H9 (cell line): ENCODE measurements at regions not wholly inside any gene's neighbourhood (a gene's known extent, or its start where the extent isn't known, plus 50 kb on each side); places are given as distances from the start of the nearest gene placed in this dataset.

Experiments
- DNase-seq: peaks from one replicate; pipeline ENCODE4 v3.0.0-alpha.2; 2017
- H2AFZ ChIP-seq: one replicate; pipeline ENCODE4 v1.6.1; 2013; ENCODE audit warnings: mild to moderate bottlenecking, low read length, control low read depth, moderate library complexity
- H2AK5ac ChIP-seq: 2 replicates; pipeline ENCODE4 v1.6.1; 2013; ENCODE audit warnings: low read length, control low read depth, mixed read lengths; ENCODE audit not compliant: insufficient read length
- H2BK120ac ChIP-seq: one replicate; pipeline ENCODE4 v1.6.1; 2013; ENCODE audit warnings: low read depth, mild to moderate bottlenecking, low read length, control low read depth, inconsistent platforms; ENCODE audit not compliant: poor library complexity, severe bottlenecking
- H2BK12ac ChIP-seq: 2 replicates; pipeline ENCODE4 v1.6.1; 2013; ENCODE audit warnings: low read length, control low read depth, mixed read lengths, low read depth; ENCODE audit not compliant: insufficient read length
- H2BK15ac ChIP-seq: 2 replicates; pipeline ENCODE4 v1.6.1; 2013; ENCODE audit warnings: low read depth, low read length, control low read depth
- H2BK20ac ChIP-seq: one replicate; pipeline ENCODE4 v1.6.1; 2013; ENCODE audit warnings: low read depth, mild to moderate bottlenecking, low read length, control low read depth, inconsistent platforms; ENCODE audit not compliant: poor library complexity, severe bottlenecking
- H2BK5ac ChIP-seq: 2 replicates; pipeline ENCODE4 v1.6.1; 2013; ENCODE audit warnings: low read length, control low read depth, mixed read lengths; ENCODE audit not compliant: insufficient read length
- H3K14ac ChIP-seq: 2 replicates; pipeline ENCODE4 v1.6.1; 2013; ENCODE audit warnings: low read length, control low read depth; ENCODE audit not compliant: insufficient read depth
- H3K18ac ChIP-seq: 2 replicates; pipeline ENCODE4 v1.6.1; 2013; ENCODE audit warnings: low read depth, mild to moderate bottlenecking, mixed read lengths, low read length, control low read depth; ENCODE audit not compliant: insufficient read length
- H3K23ac ChIP-seq: 2 replicates; pipeline ENCODE4 v1.6.1; 2013; ENCODE audit warnings: low read length, control low read depth, mixed read lengths, low read depth; ENCODE audit not compliant: insufficient read length
- H3K23me2 ChIP-seq: 2 replicates; pipeline ENCODE4 v1.6.1; 2013; ENCODE audit warnings: low read depth, mild to moderate bottlenecking, mixed read lengths, low read length, control low read depth; ENCODE audit not compliant: insufficient read length, poor library complexity, severe bottlenecking
- H3K27ac ChIP-seq: 2 replicates; pipeline ENCODE4 v1.5.1; 2013; ENCODE audit warnings: low read length, control low read depth, mixed read lengths, low read depth; ENCODE audit not compliant: insufficient read length
- H3K27me3 ChIP-seq: 2 replicates; pipeline ENCODE4 v1.6.1; 2013; ENCODE audit warnings: low read length, control low read depth, inconsistent platforms; ENCODE audit not compliant: insufficient read depth
- H3K4ac ChIP-seq: 2 replicates; pipeline ENCODE4 v1.6.1; 2013; ENCODE audit warnings: low read depth, mild to moderate bottlenecking, control low read depth, inconsistent platforms, low read length, moderate library complexity
- H3K4me1 ChIP-seq: 2 replicates; pipeline ENCODE4 v1.6.1; 2013; ENCODE audit warnings: low read length, control low read depth, inconsistent platforms; ENCODE audit not compliant: insufficient read depth
- H3K4me2 ChIP-seq: 2 replicates; pipeline ENCODE4 v1.6.1; 2013; ENCODE audit warnings: low read length, control low read depth, mixed read lengths; ENCODE audit not compliant: insufficient read length, insufficient read depth
- H3K56ac ChIP-seq: 2 replicates; pipeline ENCODE4 v1.6.1; 2013; ENCODE audit warnings: low read depth, mild to moderate bottlenecking, mixed read lengths, low read length, control low read depth; ENCODE audit not compliant: insufficient read length
- H3K79me1 ChIP-seq: 2 replicates; pipeline ENCODE4 v1.6.1; 2013; ENCODE audit warnings: low read depth, mild to moderate bottlenecking, moderate library complexity, low read length, control low read depth, inconsistent platforms; ENCODE audit not compliant: insufficient read depth, poor library complexity, severe bottlenecking
- H3K79me2 ChIP-seq: 2 replicates; pipeline ENCODE4 v1.6.1; 2013; ENCODE audit warnings: low read length, control low read depth, inconsistent platforms; ENCODE audit not compliant: insufficient read depth
- H3K9ac ChIP-seq: 2 replicates; pipeline ENCODE4 v1.6.1; 2013; ENCODE audit warnings: low read length, control low read depth, mixed read lengths; ENCODE audit not compliant: insufficient read length; ENCODE audit errors: extremely low read depth
- H3K9me3 ChIP-seq: one replicate; pipeline ENCODE4 v1.6.1; 2013; ENCODE audit warnings: low read depth, low read length, inconsistent platforms; ENCODE audit not compliant: control insufficient read depth
- H3T11ph ChIP-seq: one replicate; pipeline ENCODE4 v1.6.1; 2013; ENCODE audit warnings: mild to moderate bottlenecking, low read length, control low read depth, inconsistent platforms
- H4K20me1 ChIP-seq: one replicate; pipeline ENCODE4 v1.6.1; 2013; ENCODE audit not compliant: control insufficient read depth, insufficient read length, insufficient read depth
- H4K5ac ChIP-seq: 2 replicates; pipeline ENCODE4 v1.6.1; 2013; ENCODE audit warnings: low read depth, mild to moderate bottlenecking, mixed read lengths, low read length, control low read depth; ENCODE audit not compliant: insufficient read length
- H4K8ac ChIP-seq: replicated peaks from 2 replicates; pipeline ENCODE4 v1.6.1; 2013; ENCODE audit warnings: low read length, control low read depth, mixed read lengths, low read depth; ENCODE audit not compliant: insufficient read length
- H4K91ac ChIP-seq: 2 replicates; pipeline ENCODE4 v1.6.1; 2013; ENCODE audit warnings: low read depth, mild to moderate bottlenecking, moderate library complexity, mixed read lengths, low read length, control low read depth; ENCODE audit not compliant: insufficient read length
- H3K27ac Mint-ChIP-seq, 3 experiments: 2 replicates in 2 of 3; 3 replicates in 1 of 3; pipeline ENCODE4 v1.8.0; 2020 to 2021; ENCODE audit warnings: mixed read lengths in 3 of 3, mild to moderate bottlenecking in 1 of 3, moderate library complexity in 1 of 3
- H3K27me3 Mint-ChIP-seq: 2 replicates; pipeline ENCODE4 v1.8.0; 2021; ENCODE audit warnings: low read depth, mild to moderate bottlenecking, moderate library complexity, mixed read lengths
- H3K36me3 Mint-ChIP-seq, 3 experiments: 2 replicates in 2 of 3; 3 replicates in 1 of 3; pipeline ENCODE4 v1.8.0; 2020 to 2021; ENCODE audit warnings: low read depth in 3 of 3, mixed read lengths in 3 of 3; ENCODE audit not compliant: insufficient read depth in 1 of 3
- H3K4me1 Mint-ChIP-seq, 2 experiments: 2 replicates each; pipeline ENCODE4 v1.8.0; 2020; ENCODE audit warnings: mixed read lengths in 2 of 2
- H3K4me3 Mint-ChIP-seq, 2 experiments: 2 replicates in 1 of 2; 3 replicates in 1 of 2; pipeline ENCODE4 v1.8.0; 2020 to 2021; ENCODE audit warnings: mild to moderate bottlenecking in 2 of 2, mixed read lengths in 2 of 2, moderate library complexity in 1 of 2
- H3K9me3 Mint-ChIP-seq, 2 experiments: 2 replicates in 1 of 2; 3 replicates in 1 of 2; pipeline ENCODE4 v1.8.0; 2020; ENCODE audit warnings: mild to moderate bottlenecking in 2 of 2, mixed read lengths in 2 of 2, moderate library complexity in 1 of 2
- CTCF ChIP-seq: fragments of 200-600 bp; sonication (generic); conservative IDR thresholded peaks from 3 replicates; pipeline ENCODE4 v1.8.0; 2021; ENCODE audit warnings: antibody characterized with exemption, mild to moderate bottlenecking
- WGBS: extraction: QIAGEN DNeasy Blood & Tissue Kit; methylation state at CpG from one replicate; pipeline ENCODE4 v1.1.7; 2013; ENCODE audit warnings: missing lambda C conversion rate, low lambda C conversion rate, mixed read lengths; ENCODE audit not compliant: insufficient read length; ENCODE audit errors: extremely low coverage; 5-methylcytosine and 5-hydroxymethylcytosine counted together

- Histone ChIP-seq H4K5ac (no peak overlapping the region), H4K20me1 (no peaks in the 10 kb centered on the region), H2AFZ (no peak overlapping the region), H3K4me1 (peaks cover 4% of the 10 kb centered on the region; the same call in 1 of the 2 replicates), H4K8ac (no peak overlapping the region), H2BK15ac (no peak overlapping the region), H3T11ph (no peak overlapping the region), H2BK120ac (no peak overlapping the region), H2AK5ac (no peak overlapping the region), H3K56ac (no peak overlapping the region), H3K27ac (no peak overlapping the region), H3K4ac (no peak overlapping the region), H3K23ac (no peak overlapping the region), H3K79me1 (no peaks in the 10 kb centered on the region), H3K23me2 (no peaks in the 10 kb centered on the region), H3K14ac (no peak overlapping the region), H3K9me3 (no peaks in the 10 kb centered on the region), H3K27me3 (no peaks in the 10 kb centered on the region), H3K4me2 (no peak overlapping the region), H3K79me2 (no peaks in the 10 kb centered on the region), H4K91ac (no peak overlapping the region), H3K18ac (no peak overlapping the region), H2BK5ac (no peak overlapping the region), H2BK12ac (no peak overlapping the region), H3K9ac (no peak overlapping the region), H2BK20ac (no peak overlapping the region)
- Mint-ChIP-seq H3K4me1 (peaks cover 18 to 19% of the 10 kb centered on the region in 2 experiments), H3K27ac (no peak overlapping the region; a peak in 1 of 7 replicates), H3K27me3 (no peaks in the 10 kb centered on the region), H3K4me3 (no peak overlapping the region), H3K9me3 (peaks cover 2 to 5% of the 10 kb centered on the region in 2 experiments; a peak in 4 of 5 replicates), H3K36me3 (peaks cover 0 to 8% (median 0%) of the 10 kb centered on the region in 3 experiments; a peak in 3 of 7 replicates)
- TF ChIP-seq CTCF, result no peak
- DNase-seq, result no peak
- no CpG with 5 or more reads among the region's 2 CpGs for WGBS
Measured at GRCh38 chr2:62415518-62415917, 90.5 kb downstream of the TMEM17 start.
